ENCODE measurements at regions not wholly inside any gene's neighbourhood (a gene's known extent, or its start where the extent isn't known, plus 50 kb on each side); places are given as distances from the start of the nearest gene placed in this dataset.

GRCh38 chr4:141463678-141464077 lies 172.7 kb upstream of the IL15 start:
- no peak for TF ChIP-seq POLR2A (IDR thresholded peaks at IDR 0.05)
- no peak for TF ChIP-seq CTCF (IDR thresholded peaks at IDR 0.05)
- TF ChIP-seq EP300 (IDR thresholded peaks at IDR 0.05) = no peak

Data from tibial nerve (tissue), 4 donors.